ENCODE measurements at regions not wholly inside any gene's neighbourhood (a gene's known extent, or its start where the extent isn't known, plus 50 kb on each side); places are given as distances from the start of the nearest gene placed in this dataset.
A peak's percentile ranks its signal among the peaks of the same experiment; 100 is the strongest.

GRCh38 chr1:5286244-5286643 is 631.8 kb downstream of the AJAP1 start:
- ATAC-seq (no peak), DNase-seq (ENCODE audit: low read depth, low spot score) (no peak), FAIRE-seq (no peak)
- CTCF ChIA-PET: no interaction called here
- no peaks in the 10 kb centered on the region; the same call in 2 of the 3 replicates for H3K9me3 ChIP-seq (replicated peaks; ENCODE audit: control insufficient read depth, insufficient read depth, low read length)
- no peak overlapping the region for H3K9ac ChIP-seq (ENCODE audit: control insufficient read depth, insufficient read depth, low read length)
- H3K4me2 ChIP-seq (ENCODE audit: control insufficient read depth, insufficient read depth): no peak overlapping the region
- RAD21 ChIA-PET (ENCODE audit: unreplicated experiment): no interaction called here
- 0% methylated on average over 2 of the region's 2 CpGs for WGBS (ENCODE audit: insufficient coverage, insufficient replicate concordance, low lambda C conversion rate, missing lambda C conversion rate)
- no peaks in the 10 kb centered on the region for H3K4me1 ChIP-seq (ENCODE audit: control insufficient read depth, insufficient read depth, low read length)
- POLR2A ChIA-PET: no interaction called here
- BruUV-seq (replicated peaks): no TSS peak
- no peak overlapping the region for H2AFZ ChIP-seq (ENCODE audit: control insufficient read depth, low read depth, low read length)
- no peak overlapping the region for H3K4me3 ChIP-seq
- H3K36me3 ChIP-seq (ENCODE audit: control insufficient read depth in 2 of 2, insufficient read depth in 2 of 2, low read length in 1 of 2): no peaks in the 10 kb centered on the region
- TF ChIP-seq IKZF1 (conservative IDR thresholded peaks at IDR 0.05) (no peak), CTCF (IDR thresholded peaks at IDR 0.05 in 2 of 3, conservative IDR thresholded peaks at IDR 0.05 in 1 of 3; ENCODE audit: control insufficient read depth in 2 of 3, extremely low read depth in 1 of 3, insufficient read depth in 1 of 3, low read depth in 3 of 3, low read length in 3 of 3) (peak in 2 of 3 experiments; percentile 13 to 21; a peak in 1 of 6 replicates)
- no peaks in the 10 kb centered on the region for H3K79me2 ChIP-seq (ENCODE audit: control insufficient read depth, insufficient read depth, low read length)
- no peak overlapping the region for H3K27ac ChIP-seq (ENCODE audit: control insufficient read depth, insufficient read depth)
- intact Hi-C loops (cut with micrococcal nuclease; ENCODE audit: unreplicated experiment) (no loop called here), in situ Hi-C loops (cut with MboI) (no loop called here)
- SMC1A ChIA-PET (ENCODE audit: uncharacterized antibody, unreplicated experiment): no interaction called here
- no peaks in the 10 kb centered on the region for H4K20me1 ChIP-seq (ENCODE audit: control insufficient read depth, insufficient read depth)
- H3K27me3 ChIP-seq (replicated peaks in 1 of 2; ENCODE audit: control insufficient read depth in 2 of 2, insufficient read depth in 2 of 2, low read length in 1 of 2): no peaks in the 10 kb centered on the region

- Histone ChIP-seq H3K27ac (ENCODE audit: control insufficient read depth, insufficient read depth) (no peak overlapping the region), H3K36me3 (ENCODE audit: control insufficient read depth in 2 of 2, insufficient read depth in 2 of 2, low read length in 1 of 2) (no peaks in the 10 kb centered on the region), H3K4me2 (ENCODE audit: control insufficient read depth, insufficient read depth) (no peak overlapping the region), H3K27me3 (replicated peaks in 1 of 2; ENCODE audit: control insufficient read depth in 2 of 2, insufficient read depth in 2 of 2, low read length in 1 of 2) (no peaks in the 10 kb centered on the region), H3K4me3 (no peak overlapping the region), H2AFZ (ENCODE audit: control insufficient read depth, low read depth, low read length) (no peak overlapping the region), H3K9ac (ENCODE audit: control insufficient read depth, insufficient read depth, low read length) (no peak overlapping the region), H3K9me3 (replicated peaks; ENCODE audit: control insufficient read depth, insufficient read depth, low read length) (no peaks in the 10 kb centered on the region), H3K79me2 (ENCODE audit: control insufficient read depth, insufficient read depth, low read length) (no peaks in the 10 kb centered on the region), H4K20me1 (ENCODE audit: control insufficient read depth, insufficient read depth) (no peaks in the 10 kb centered on the region), H3K4me1 (ENCODE audit: control insufficient read depth, insufficient read depth, low read length) (no peaks in the 10 kb centered on the region)
- intact Hi-C loops (cut with micrococcal nuclease; ENCODE audit: unreplicated experiment): no loop called here
- ChIA-PET RAD21 (ENCODE audit: unreplicated experiment) (no interaction called here), CTCF (no interaction called here), POLR2A (no interaction called here), SMC1A (ENCODE audit: uncharacterized antibody, unreplicated experiment) (no interaction called here)
- DNase-seq (ENCODE audit: low read depth, low spot score) (no peak), FAIRE-seq (no peak), ATAC-seq (no peak)
- WGBS (ENCODE audit: insufficient coverage, insufficient replicate concordance, low lambda C conversion rate, missing lambda C conversion rate): 13% methylated on average over 5 of the region's 5 CpGs
- in situ Hi-C loops (cut with MboI): no loop called here
- no TSS peak for BruUV-seq (replicated peaks)
- no peak for TF ChIP-seq SMAD5 (IDR thresholded peaks at IDR 0.05; ENCODE audit: low read depth)
- no peak for TF ChIP-seq TCF7 (IDR thresholded peaks at IDR 0.05; ENCODE audit: borderline replicate concordance)
- no peak for TF ChIP-seq ESRRA (IDR thresholded peaks at IDR 0.05; ENCODE audit: low read length)
- TF ChIP-seq NR2F1 (conservative IDR thresholded peaks at IDR 0.05): no peak
- no peak for TF ChIP-seq HDAC2 (IDR thresholded peaks at IDR 0.05)
- no peak for TF ChIP-seq CEBPB (IDR thresholded peaks at IDR 0.05; ENCODE audit: borderline replicate concordance in 1 of 2, low read depth in 2 of 2, low read length in 2 of 2)
- no peak for TF ChIP-seq BCL3 (IDR thresholded peaks at IDR 0.05; ENCODE audit: borderline replicate concordance, insufficient read depth, low read depth, low read length, poor library complexity, severe bottlenecking)
- TF ChIP-seq ZZZ3 (IDR thresholded peaks at IDR 0.05; ENCODE audit: control insufficient read depth, insufficient read length, low read depth): no peak
- no peak for TF ChIP-seq CBX5 (IDR thresholded peaks at IDR 0.05; ENCODE audit: low read depth)
- no peak for TF ChIP-seq ZBTB11 (CRISPR knock-in tag; IDR thresholded peaks at IDR 0.05)
These were observed 620.1 kb downstream of the AJAP1 start for GRCh38 chr1:5274527-5274926.
